Medulla oblongata (tissue), 1 donor: ENCODE measurements at regions not wholly inside any gene's neighbourhood (a gene's known extent, or its start where the extent isn't known, plus 50 kb on each side); places are given as distances from the start of the nearest gene placed in this dataset.
"Not testable (repeated sequence)": the region's sequence is repeated elsewhere in the genome, so short reads cannot be mapped to it uniquely, and the experiment has no call there.

Experiments
- DNase-seq: peaks from one replicate; pipeline ENCODE4 v3.0.0-alpha.2; 2015; ENCODE audit errors: extremely low spot score

DNA sequence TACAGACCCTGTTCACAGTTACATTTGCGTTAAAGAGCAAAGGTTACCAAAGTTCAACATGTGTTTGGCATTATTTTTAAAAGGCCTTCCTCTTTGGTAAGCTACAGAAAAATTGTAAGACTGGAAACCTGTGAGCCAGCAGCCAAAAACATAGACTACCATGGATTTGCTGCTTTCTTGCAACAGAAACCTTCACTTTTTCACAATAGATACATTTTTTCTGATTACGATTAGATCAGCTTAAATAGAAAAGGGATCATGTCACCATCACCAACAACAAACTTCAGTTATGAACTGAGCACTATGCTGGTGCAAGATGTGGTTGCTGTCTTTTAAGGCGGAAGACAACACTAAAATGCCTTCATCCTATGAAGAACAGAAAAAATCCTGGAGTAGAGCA is 112.3 kb upstream of the MARCKS start:
- DNase-seq: no peak

DNA sequence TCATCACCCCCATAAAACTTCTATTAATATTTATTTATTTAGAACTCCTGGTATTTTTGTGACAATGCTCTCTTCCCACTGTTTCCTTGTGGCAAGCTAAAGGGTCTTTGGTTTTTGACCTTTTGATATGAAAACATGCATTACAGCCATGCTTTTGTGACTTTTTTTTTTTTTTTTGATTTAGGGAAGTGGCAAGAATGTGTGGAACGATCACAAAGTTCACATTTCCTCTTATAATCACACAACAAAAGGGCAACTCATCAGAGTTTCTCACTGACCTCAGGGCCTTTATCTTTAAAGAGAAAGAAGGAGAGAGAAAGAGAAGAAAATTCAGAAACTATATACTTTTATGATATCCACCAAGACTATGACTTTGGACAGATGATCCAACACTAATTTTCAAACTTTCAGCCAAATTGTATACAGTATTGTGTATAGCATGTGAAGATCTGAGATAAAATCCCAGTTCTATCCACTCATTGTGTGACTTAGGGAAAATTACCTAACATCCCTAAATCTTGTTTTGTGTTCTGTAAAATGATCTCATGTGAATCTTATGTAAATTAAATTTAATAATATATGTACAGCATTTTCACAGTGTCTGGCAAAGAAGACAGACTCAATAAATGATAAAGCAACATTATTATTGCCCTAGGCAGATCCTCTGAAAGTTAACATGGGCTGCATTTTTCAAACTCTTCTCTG is 106.8 kb upstream of the MARCKS start:
- DNase-seq: no peak

DNA sequence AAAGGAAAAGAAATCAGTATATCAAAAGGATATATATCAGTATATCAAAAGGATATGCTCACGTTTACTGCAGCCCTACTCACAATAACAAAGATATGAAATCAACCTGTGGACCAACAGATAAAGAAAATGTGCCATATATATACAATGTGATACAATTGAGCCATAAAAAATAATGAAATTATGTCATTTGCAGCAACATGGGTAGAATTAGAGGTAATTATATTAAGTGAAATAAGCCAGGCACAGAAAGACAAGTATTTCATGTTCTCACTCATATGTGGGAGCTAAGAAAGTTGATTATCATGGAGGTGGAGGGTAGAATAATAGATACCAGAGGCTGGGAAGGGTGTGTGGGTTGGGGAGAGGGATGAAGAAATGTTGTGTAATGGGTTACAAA is 102.9 kb upstream of the MARCKS start:
- no peak for DNase-seq

DNA sequence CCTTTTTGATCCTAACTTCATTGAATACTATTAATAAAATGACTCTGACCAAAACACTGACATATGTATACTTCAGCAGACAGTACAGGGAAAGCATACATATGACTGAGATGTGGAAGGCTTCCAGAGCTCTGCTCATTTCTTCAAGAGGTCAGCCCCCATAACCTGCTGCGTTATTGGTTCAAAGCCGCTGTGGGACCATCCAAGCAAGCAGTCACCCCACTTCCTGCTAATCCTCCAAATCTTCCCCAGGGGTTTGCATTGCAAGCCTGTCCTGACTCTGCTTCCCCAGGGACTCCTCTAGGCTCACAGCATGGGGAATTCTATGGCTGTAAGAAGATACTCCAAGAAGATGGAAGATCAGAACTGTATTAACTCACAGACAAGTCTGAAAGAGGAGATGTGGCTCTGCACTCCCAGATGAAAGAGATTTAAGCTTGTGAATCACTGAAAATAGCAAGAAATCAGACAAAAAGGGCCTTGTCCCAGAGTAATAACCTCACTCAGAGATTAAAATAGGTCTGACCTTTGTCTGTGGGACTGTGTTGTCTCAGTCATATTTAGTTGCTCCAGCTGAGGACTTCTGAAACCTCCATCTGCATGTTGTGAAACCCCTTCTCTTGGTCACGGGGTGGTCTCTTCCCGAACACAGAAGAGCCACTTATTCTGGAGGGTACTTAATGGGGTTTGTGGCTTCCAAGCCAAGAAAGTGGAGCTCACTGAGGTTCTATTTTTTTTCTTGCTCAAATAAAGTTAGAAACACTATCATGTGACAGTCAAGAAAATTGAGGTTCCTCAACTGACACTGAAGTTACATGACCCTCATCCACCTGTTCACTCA is 101.5 kb upstream of the MARCKS start:
- no peak for DNase-seq

DNA sequence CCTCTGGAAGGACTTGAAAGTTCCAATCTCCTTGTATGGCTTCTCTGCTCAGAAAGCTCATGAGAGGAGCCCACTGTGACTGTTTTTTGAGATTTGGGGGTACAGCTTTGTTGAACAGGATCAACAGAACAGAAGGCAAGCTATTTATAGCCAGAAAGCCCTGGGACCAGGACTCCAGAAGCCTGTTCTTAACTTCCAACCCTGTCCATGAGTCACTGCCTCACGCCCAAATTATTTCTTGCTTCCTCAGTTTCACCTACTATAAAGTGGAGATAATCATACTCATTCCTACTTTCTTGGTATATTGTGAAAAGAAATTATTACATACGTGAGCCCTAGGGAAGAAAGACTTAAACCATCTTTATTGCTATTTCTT is 100.9 kb upstream of the MARCKS start:
- DNase-seq: no peak

DNA sequence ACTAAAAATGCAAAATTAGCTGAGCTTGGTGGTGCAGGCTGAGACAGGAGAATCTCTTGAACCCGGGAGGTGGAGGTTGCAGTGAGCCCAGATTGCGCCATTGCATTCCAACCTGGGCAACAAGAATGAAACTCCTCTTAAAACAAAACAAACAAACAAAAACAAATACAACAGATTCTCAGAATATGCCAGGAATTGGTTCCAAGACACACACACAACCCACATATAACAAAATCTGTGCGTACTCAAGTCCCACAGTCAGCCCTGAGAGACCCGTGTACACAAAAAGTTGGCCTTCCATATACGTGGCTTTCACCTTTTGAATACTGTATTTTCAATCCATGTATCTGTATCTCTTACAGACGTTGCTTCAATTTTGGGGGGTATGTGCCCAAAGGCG is 98.9 kb upstream of the MARCKS start:
- no peak for DNase-seq

DNA sequence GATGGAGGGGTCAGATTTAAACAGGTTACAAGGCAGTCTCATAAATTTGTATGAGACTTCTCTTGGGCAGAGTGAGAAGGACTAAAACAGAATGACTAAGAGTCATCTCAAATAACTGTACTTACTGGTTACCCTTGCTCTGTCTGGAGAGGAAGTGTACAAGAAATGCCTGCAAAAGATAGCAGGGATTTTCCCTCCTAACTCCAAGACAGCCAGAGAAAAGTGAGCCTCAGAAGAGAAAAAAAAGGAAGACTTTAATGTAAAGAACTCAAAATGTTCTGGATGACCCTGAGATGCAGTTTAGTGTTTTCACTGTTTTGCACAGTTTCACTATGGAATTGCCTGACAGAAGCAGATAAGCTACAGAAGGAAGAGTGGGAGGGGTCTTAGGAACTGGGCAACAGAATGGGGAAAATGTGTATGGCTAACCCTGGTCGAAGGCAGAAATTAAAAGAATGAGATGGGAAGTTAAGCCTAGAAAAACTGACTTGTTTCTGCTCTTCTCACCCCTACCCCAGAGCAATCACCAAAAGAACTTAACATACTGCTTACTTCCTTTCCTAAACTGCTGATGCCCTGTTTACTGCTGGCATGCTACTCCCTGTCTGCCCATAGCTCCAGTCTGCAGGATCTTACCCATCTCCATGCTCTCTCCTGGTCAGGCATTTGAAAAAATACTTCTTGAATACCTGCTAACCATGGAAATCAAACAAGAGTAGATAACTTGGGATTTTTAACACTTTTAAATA is 98.1 kb upstream of the MARCKS start:
- DNase-seq: peak; percentile 30

DNA sequence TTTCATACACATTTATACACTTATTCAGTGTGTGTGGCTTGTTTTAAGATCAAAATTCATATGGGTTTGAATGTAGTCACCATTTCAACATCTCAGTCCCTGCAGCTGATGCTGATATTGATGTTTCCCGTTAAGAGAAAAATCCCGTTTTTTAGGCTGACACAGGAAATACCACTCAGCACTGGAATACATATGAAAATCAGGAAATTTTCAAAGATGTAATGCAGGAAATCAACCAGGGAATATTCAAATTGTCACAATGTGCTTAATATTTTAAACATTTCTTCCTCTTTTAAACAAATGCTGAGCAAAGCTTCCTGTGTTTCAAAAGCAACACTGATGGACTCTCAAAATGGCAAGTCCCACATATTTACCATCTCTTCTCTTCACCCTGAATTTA is 94.5 kb upstream of the MARCKS start:
- no peak for DNase-seq

DNA sequence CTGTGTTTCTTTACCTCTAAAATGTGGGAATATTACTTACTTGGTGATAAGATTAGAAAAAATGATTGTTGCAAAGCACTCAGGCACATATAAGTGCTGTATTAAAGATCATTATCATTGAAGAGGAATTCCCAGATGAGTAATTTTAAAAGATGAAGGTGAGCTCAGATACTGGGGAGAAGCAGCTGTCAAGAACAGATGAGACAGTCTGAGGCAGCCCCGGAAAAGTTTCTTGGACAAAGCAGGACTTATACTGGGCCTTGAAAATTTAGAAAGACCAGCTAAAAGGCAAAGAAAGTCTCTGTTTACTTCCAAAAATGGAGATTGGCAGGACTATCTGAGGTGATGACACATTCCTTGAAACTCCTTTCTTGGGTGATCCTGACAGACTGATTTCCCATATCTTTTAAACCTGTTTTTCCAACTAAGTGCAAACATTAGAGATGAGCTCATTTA is 93.8 kb upstream of the MARCKS start:
- DNase-seq: no peak

DNA sequence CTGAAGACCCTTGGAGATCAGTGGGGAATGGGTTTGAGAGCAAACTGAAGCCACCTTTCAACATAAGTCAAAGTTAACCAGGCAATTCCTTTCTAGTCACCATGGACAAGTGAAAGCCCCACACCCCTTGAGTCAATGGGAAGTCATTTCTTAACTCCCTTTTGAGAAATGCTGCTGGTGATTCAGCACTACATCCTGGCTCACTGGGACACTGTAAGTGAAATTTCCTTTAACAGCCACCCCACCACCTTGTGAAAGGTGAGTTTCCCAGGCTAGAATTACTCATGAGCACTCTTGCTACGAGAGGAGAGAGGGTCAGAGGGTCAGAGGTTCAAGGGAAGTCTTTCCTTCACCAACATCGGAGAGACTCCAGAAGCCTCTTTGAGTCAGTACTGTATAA is 93.3 kb upstream of the MARCKS start:
- no peak for DNase-seq

DNA sequence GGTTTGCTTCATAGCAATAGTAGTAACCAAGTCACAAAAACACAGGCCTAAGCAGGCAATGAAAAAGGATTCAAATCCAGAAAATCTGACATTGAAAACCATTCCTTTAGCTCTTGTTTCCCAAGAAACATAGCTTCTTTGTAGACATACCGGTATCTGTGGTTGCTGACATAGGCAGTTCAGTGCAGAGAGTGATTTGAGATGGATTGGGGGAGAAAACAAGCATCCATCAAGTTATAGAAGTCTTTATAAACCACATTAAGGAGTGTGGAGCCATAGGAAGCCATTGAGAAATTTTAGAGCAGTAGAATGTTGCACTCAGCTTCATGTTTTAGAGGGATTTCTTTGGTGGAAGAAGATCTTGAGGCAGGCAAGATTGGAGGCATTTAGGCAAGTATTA is 91.2 kb upstream of the MARCKS start:
- no peak for DNase-seq

DNA sequence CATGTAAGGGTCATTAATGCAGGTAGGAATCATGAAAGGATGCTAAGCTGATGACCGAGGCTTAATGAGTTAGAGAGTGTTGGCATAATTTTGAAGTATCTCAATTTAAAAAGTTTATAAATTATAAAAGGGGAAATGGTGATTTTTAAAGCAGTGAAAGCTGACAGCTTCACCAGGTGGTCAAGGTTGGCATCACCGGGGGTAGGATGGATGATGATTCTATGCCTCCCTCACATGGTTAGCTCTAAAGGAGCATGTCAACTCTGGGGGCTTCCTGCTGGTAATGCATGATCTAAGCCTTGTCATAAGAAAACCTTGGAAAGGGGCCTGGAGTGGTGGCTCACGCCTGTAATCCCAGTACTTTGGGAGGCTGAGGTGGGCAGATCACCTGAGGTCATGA is 89.2 kb upstream of the MARCKS start:
- no peak for DNase-seq

DNA sequence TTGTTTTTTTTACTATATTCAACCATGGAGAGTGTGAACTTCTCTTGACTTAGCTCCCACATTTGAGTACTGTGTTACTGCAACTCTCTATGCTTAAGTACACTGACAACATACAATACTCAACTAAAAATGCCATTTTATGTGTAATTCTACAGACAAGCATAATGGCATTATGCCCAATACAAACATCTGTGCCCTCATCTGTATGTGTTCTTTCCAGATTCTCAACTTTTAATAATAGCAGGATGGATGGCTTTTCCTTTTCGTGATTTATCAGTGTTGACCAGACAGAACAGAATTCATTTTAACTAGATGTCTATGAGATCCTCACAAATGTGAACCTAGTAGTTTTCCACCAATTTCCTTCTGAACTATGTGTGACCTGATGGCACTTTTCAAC is 84.2 kb upstream of the MARCKS start:
- DNase-seq: no peak

DNA sequence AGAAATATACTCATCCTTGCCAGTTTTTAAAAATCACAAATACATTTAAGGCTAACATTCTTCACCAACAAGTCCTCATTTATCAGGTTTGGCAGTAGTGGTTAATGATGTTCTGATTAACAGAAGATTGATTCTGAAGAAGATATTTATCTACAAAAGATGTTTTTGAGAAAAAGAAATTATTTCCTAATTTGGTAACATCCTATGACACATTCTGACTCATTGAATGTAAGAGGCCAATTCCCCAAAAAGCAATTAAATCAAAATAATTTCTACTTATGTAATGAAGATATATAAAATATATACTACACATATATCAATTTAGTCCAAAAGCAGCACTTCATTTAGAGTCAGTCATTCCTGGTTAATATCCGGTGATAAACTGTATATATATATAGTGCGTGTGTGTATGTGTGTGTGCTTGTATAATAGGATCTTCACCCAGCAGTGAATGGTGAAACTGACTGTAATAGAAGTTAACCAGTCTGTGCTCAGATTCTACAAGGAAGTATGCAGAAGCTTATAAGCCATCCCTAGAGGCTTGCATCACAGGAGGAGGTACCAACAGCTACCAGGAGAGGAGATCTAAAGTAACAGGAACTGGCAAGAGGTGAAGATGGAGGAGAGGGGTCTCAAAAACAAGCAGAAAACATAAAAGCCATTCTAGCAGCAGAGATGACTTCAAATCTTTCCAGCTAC is 82.9 kb upstream of the MARCKS start:
- DNase-seq: no peak

DNA sequence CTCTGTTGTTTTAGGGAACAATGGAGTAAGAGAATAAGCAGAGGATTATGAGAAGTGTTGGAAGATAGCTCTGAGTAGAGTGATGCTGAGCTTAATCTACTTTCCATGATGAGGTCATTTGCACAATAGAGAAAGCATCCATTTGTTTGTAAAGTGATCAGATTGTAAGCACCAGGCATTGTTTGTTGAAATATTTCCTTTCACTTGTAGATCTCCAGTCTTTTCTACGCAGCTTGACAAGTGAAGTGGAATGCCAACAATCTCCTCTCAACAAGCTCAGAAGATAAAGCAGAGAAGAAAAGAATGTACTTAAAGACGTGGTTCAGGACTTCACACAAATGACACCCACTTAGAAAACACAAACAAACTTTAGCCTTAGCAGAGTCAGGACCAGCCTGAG is 80.1 kb upstream of the MARCKS start:
- DNase-seq: peak; percentile 17

DNA sequence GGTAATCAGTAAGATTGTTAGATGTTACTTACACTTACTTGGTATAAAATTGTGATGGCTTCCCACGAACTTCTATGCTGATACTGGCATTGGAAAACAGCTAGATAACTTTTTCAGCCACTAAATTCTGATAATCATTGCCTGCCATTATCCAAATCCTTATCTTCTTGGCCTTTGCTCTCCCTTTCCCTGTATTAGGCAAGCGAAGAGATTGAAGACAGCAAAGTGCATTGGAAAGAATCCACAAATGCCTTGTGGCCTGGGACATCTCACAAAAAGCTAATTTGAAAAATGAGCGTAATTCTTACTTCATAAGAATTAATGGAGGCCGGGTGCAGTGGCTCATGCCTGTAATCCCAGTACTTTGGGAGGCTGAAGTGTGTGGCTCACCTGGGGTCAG is 79.5 kb upstream of the MARCKS start:
- DNase-seq: no peak

DNA sequence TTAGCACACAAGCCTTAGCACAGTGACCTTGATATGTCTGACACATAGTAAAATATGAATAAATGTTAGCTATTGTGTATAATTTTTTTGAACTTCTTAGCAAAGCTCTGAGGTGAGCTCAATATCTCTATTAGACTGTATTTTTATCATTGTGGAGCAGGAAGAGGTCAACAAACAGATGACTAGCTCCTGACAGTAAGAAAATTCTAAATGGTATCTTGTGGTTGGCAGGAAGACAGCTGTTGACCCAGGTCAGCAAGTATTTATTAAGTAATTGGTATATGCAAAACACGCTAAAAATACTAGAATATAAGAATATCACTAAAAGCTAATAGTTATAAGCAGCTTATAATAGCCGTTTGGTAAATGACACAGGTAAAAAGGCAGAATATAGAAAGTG is 77.5 kb upstream of the MARCKS start:
- DNase-seq: no peak

DNA sequence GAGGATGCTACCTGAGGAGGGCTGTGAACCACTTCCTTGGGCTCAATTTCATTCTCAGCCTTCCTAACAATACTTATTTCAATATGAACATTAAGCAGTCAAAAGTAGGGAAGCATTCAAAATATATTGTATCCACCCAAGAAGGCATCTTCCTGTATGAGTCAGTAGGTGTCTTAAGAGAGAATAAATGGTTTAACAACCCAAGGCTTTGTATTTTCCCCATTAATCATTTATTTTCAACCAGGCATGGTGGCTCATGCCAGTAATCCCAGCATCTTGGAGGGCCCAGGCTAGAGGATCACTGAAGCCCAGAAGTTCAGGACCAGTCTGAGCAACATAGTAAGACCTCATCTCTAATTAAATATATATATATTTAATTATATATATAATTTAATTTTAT is 74.5 kb upstream of the MARCKS start:
- no peak for DNase-seq

DNA sequence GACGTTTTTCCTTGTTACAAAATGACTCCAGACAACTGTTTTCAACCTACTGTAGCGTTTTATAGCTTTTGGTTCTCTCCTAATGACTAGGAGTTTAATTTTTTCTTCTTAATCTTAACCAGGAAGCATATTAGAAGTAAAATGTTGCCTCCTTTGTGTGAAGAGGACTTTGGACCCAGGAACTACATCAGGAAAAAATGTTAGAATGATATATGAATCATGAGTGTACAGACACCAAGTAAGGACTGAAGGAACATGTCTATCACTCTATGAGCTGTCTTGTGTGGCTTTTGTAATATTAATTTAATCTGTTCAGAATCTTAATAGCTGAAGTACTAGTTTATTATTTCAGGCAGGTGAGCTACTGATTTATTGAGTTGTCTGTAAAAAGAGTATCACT is 71.0 kb upstream of the MARCKS start:
- DNase-seq: no peak

DNA sequence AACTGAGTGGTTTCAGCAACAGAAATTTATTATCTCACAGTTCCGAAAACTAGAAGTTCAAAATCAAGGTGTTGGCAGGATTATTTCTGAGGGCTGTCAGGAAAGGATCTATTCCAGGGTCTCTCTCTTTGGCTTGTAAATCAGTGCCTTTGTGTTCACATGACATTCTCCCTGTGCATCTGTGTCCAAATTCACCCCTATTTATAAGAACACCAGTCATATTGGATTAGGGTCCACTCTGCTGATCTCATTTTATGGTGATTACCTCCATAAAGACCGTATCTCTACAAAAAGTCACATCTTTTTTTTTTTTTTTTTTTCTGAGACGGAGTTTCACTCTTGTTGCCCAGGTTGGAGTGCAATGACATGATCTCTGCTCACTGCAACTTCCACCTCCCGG is 68.6 kb upstream of the MARCKS start:
- no peak for DNase-seq

DNA sequence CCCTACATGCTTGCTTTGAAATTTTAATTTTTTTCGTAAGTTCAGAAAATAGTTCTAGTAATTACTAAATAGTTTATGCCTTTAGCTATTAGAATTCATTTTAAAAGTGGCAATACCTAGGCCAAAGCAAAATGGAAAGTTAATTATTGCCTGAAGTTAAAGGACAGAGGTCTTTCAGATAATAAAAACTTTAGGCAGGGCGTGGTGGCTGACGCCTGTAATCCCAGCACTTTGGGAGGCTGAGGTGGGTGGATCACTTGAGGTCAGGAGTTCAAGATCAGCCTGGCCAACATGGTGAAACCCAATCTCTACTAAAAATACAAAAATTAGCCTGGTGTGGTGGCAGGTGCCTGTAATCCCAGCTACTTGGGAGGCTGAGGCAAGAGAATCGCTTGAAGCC is 65.9 kb upstream of the MARCKS start:
- DNase-seq: not testable (repeated sequence)

DNA sequence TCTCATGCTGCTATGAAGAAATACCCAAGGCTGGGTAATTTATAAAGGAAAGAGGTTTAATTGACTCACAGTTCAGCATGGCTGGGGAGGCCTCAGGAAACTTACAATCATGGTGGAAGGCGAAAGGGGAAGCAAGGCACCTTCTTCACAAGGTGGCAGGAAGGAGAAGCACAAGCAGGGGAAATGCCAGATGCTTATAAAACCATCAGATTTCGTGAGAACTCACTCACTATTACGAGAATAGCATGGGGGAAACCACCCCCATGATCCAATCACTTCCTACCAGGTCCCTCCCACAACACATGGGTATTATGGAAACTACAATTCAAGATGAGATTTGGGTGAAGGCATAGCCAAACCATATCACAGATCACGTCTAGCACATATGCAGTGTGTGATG is 61.8 kb upstream of the MARCKS start:
- not testable (repeated sequence) for DNase-seq
